A549 (cell line): ENCODE measurements at regions not wholly inside any gene's neighbourhood (a gene's known extent, or its start where the extent isn't known, plus 50 kb on each side); places are given as distances from the start of the nearest gene placed in this dataset.

Experiments
- ESRRA ChIP-seq: fragments of 150-350 bp; IDR thresholded peaks from 2 replicates; pipeline ENCODE4 v1.6.1; 2014; ENCODE audit warnings: mild to moderate bottlenecking, low read length, borderline replicate concordance
- POLR2A ChIP-seq: IDR thresholded peaks from 2 replicates; pipeline ENCODE4 v1.6.1; 2012; ENCODE audit warnings: mild to moderate bottlenecking, low read length
- POLR2AphosphoS2 ChIP-seq: conservative IDR thresholded peaks from 2 replicates; pipeline ENCODE4 v1.6.1; 2012; ENCODE audit warnings: low read length, improper control_type of control experiment, inconsistent platforms
- RCOR1 ChIP-seq: fragments of 150-350 bp; IDR thresholded peaks from 2 replicates; pipeline ENCODE4 v1.6.1; 2014; ENCODE audit warnings: antibody characterized with exemption, low read length, low read depth
- TF ChIP-seq, protein P1 (sequence below): fragments of >200 bp; sonication (Bioruptor Twin); formaldehyde crosslinking; IDR thresholded peaks from 3 replicates; pipeline ENCODE4 v1.5.1; 2016

DNA sequence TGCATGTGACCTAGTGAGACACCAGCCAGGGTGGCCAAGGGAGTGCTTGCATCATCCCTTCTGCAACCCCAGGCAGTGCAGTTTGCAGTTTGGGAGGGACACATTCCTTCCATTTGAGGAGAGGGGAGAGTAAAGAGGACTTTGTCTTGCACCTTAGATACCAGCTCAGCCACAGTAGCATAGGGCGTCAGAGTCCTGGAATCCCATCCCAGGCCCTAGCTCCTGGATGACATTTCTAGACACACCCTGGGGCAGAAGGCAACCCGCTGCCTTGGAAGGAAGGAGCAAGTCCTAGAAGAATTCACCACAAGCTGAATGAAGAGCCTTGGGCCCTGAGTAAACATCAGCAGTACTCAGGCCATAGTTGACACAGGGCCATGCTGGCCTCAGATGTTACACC lies 680.4 kb upstream of the IMPG1 start:
- TF ChIP-seq POLR2A (no peak), POLR2AphosphoS2 (no peak), ESRRA (no peak), RCOR1 (no peak)
- TF ChIP-seq, protein P1, sequence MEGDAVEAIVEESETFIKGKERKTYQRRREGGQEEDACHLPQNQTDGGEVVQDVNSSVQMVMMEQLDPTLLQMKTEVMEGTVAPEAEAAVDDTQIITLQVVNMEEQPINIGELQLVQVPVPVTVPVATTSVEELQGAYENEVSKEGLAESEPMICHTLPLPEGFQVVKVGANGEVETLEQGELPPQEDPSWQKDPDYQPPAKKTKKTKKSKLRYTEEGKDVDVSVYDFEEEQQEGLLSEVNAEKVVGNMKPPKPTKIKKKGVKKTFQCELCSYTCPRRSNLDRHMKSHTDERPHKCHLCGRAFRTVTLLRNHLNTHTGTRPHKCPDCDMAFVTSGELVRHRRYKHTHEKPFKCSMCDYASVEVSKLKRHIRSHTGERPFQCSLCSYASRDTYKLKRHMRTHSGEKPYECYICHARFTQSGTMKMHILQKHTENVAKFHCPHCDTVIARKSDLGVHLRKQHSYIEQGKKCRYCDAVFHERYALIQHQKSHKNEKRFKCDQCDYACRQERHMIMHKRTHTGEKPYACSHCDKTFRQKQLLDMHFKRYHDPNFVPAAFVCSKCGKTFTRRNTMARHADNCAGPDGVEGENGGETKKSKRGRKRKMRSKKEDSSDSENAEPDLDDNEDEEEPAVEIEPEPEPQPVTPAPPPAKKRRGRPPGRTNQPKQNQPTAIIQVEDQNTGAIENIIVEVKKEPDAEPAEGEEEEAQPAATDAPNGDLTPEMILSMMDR = no peak
